Inferior parietal cortex (tissue), 1 donor: ENCODE measurements at regions not wholly inside any gene's neighbourhood (a gene's known extent, or its start where the extent isn't known, plus 50 kb on each side); places are given as distances from the start of the nearest gene placed in this dataset.
"Not testable (repeated sequence)": the region's sequence is repeated elsewhere in the genome, so short reads cannot be mapped to it uniquely, and the experiment has no call there.

ENCODE experiments used
- DNase-seq: peaks from one replicate; pipeline ENCODE4 v3.0.0-alpha.2; 2016; ENCODE audit errors: extremely low spot score

DNA sequence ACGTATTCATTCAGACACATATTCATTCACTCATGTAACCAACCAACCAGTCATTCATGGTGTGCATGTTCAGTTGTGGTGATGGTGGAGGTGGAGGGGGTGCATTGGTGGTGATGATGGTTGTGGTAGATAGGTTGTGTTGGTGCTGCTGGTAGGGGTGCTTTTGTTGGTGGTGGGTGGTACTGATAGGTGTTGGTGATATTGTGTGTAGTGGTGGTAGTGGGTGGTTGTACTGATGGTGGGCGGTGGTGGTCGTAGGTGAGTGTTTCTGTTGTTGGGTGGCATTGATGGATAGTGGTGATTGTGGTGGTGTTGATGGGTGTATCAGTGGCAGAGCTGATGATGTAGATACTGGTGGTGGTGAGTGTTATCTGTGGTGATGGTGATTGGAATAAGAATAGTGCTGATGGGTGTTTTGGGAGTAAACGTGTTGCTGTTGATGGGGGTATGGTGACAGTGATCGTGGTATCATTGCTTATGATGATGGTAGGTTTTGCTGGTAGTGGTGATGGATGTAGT is 59.8 kb upstream of the SHB start:
- DNase-seq: no peak

DNA sequence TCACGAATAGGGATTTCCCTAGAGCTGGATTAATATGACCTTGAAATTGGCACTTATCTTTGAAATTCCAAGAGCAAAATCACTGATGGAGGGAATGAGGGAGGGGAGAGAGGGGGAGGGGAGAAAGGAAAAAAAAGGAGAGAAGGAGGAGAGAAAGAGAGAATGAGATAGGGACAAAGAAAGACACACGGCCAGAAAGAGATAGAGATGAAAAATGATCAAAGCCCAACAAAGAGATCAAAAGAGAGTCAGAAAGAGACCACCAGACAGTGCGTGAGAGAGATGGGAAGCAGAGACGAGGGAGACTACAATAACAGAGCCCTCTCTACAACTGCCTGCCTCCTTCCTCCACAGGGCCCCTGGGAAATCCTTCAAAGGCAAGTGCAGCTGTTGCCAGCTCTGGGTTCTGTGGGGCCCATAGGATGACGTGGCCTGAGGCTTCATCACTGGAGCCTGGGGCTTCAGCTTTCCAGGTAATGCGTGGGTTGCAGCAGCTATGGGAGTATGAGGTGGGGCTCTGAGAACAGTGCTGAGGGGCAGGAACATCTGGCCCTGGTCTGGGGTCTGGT is 58.3 kb upstream of the SHB start:
- no peak for DNase-seq

DNA sequence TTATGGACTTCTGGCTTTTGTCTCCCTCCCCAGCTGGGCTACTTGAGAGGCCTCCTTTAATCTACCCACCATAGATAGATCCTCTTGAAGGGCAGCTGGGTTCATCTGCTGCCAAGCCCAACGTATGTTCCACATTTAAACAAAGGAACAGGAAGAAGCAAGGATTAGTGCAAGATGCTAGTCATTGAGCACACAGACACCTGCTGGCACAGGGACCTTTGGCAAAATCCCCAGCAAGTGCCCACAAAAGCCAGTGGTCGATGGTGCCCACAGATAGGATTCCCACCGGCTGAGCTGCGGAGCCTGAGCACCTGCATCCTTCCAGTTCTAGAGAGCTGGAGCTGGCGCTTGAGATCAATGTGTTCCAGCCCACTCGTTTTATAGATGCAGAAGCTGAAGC is 57.7 kb upstream of the SHB start:
- DNase-seq: no peak

DNA sequence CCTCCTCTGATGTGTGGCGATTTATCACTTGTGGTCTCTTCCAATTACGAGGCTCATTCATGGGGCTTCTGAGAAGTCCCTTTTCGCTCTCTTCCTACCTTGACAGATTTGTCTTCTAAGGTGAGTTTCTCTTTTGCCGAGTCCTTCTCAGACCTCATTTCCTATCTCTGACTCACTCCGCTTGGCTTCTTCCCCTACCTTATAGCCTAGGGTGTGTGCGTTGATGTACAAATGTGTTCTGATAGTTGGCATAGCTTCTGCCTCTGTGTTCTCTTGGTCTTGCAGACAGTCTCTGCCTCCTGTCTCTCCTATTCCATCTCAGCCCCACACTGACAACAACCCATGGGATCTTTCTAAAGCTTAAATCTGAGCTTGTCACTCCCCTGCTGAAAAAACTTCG is 56.9 kb upstream of the SHB start:
- DNase-seq: no peak

DNA sequence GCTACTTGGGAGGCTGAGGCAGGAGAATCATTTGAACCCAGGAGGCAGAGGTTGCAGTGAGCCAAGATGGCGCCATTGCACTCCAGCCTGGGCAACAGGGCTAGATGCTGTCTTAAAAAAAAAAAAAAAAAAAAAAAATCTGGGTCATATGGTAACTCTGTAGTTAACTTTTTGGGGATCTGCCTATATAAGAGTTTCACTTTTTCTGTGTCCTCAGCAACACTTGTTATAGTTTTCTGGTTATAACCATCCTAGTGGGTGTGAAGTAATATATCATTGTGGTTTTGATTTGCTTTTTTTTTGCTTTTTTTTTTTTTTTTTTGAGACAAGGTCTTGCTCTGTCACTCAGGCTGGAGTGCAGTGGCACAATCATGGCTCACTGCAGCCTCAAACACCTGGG is 54.3 kb upstream of the SHB start:
- not testable (repeated sequence) for DNase-seq

DNA sequence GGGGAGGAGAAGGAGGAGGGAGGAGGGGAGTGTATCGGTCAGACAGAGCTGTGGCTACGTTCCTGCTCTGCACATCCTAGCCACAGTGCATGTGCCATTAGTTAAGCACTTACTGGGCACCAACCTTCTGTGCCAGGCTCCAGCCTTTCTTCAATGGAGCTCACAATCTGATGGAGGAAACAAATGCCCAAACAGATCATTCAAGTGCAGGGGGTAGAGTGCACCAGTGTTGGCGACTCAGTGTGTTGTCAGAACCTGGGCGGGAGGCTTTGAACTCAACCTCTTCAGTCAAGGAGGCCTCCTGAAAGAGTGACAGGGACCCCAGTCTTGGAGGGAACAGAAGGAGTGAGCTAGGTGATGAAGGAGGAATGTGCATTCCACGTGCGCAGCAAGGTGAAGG is 51.9 kb upstream of the SHB start:
- no peak for DNase-seq

DNA sequence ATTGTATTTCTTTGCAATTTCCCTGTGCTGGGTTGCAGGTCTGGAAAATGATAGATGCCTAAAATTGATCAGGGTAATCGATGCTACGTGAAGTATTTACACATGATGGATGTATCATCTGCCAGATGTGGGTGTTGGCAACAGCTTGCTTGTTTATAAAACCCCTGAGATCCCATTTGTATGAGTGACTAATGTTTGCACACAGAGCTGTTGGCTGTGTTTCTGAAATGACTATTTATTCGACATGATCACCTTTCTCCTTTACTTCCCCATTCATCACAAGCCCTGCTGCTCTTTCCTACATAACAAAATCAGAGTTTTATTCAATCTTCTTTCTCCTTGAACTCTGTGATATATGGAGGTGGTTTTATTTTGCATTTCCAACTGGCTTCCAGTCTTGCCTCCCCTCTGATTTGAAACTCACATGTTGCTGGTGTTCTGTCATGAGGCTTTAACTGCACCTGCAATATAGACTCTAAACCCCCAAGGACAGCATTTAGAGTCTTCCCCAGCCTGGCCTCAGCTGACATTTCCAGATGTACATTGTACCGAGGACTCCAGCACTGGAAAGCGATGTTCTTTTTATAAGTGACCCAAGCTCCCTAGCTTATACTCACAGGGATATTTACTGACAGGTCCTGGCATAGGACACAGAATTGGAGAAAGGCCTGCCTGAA is 50.7 kb upstream of the SHB start:
- DNase-seq: no peak

DNA sequence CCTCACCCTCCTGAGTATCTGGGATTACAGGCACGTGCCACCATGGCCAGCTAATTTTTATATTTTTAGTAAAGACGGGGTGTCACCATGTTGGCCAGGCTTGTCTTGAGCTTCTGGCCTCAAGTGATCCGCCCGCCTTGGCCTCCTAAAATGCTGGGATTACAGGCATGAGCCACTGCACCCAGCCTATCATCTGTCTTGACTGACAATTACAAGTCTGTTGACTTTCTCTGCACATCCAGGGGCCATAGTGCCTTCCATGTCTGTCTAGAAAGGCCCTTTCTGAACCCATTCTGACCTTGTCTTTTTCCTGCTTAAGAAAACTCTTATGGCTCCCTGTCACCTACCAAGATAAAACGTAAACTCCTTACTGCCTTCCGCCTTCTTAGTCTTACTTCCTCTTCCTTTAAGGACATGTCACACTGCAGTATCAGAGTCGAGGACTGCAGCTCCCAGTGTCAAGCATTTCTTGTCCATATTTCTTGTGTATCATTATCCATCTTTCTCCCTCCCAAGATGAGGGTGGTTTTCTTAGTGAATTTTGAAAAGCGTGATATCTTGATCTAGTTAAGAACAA is 49.9 kb upstream of the SHB start:
- no peak for DNase-seq
